ENCODE measurements at regions not wholly inside any gene's neighbourhood (a gene's known extent, or its start where the extent isn't known, plus 50 kb on each side); places are given as distances from the start of the nearest gene placed in this dataset.

GRCh38 chr1:192024881-192025280, 133.4 kb upstream of the RGS18 start (continued):
- TF ChIP-seq, protein P1, sequence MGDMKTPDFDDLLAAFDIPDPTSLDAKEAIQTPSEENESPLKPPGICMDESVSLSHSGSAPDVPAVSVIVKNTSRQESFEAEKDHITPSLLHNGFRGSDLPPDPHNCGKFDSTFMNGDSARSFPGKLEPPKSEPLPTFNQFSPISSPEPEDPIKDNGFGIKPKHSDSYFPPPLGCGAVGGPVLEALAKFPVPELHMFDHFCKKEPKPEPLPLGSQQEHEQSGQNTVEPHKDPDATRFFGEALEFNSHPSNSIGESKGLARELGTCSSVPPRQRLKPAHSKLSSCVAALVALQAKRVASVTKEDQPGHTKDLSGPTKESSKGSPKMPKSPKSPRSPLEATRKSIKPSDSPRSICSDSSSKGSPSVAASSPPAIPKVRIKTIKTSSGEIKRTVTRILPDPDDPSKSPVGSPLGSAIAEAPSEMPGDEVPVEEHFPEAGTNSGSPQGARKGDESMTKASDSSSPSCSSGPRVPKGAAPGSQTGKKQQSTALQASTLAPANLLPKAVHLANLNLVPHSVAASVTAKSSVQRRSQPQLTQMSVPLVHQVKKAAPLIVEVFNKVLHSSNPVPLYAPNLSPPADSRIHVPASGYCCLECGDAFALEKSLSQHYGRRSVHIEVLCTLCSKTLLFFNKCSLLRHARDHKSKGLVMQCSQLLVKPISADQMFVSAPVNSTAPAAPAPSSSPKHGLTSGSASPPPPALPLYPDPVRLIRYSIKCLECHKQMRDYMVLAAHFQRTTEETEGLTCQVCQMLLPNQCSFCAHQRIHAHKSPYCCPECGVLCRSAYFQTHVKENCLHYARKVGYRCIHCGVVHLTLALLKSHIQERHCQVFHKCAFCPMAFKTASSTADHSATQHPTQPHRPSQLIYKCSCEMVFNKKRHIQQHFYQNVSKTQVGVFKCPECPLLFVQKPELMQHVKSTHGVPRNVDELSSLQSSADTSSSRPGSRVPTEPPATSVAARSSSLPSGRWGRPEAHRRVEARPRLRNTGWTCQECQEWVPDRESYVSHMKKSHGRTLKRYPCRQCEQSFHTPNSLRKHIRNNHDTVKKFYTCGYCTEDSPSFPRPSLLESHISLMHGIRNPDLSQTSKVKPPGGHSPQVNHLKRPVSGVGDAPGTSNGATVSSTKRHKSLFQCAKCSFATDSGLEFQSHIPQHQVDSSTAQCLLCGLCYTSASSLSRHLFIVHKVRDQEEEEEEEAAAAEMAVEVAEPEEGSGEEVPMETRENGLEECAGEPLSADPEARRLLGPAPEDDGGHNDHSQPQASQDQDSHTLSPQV (IDR thresholded peaks at IDR 0.05): no peak
- no peak for TF ChIP-seq ERF (CRISPR knock-in tag; IDR thresholded peaks at IDR 0.05)
- no peak for TF ChIP-seq RAD21 (CRISPR knock-in tag; conservative IDR thresholded peaks at IDR 0.05 in 1 of 2, IDR thresholded peaks at IDR 0.05 in 1 of 2)
- TF ChIP-seq ZBTB1 (CRISPR knock-in tag; IDR thresholded peaks at IDR 0.05; ENCODE audit: borderline replicate concordance, low read depth): no peak
- no peak for TF ChIP-seq FOXJ3 (CRISPR knock-in tag; IDR thresholded peaks at IDR 0.05)
- peak; percentile 80 for TF ChIP-seq RBM25 (IDR thresholded peaks at IDR 0.05; ENCODE audit: low read depth, low read length, severe bottlenecking)
- no peak for TF ChIP-seq DNMT1 (IDR thresholded peaks at IDR 0.05)
- TF ChIP-seq GTF2A2 (tag; IDR thresholded peaks at IDR 0.05): no peak
- TF ChIP-seq NR1H2 (CRISPR knock-in tag; IDR thresholded peaks at IDR 0.05): no peak
- peak; percentile 48 for TF ChIP-seq BCOR (IDR thresholded peaks at IDR 0.05)
- peak; percentile 92 for TF ChIP-seq ZNF146 (CRISPR knock-in tag; IDR thresholded peaks at IDR 0.05; ENCODE audit: unreplicated experiment)
- TF ChIP-seq FOXK1 (CRISPR knock-in tag; IDR thresholded peaks at IDR 0.05; ENCODE audit: borderline replicate concordance): no peak
- TF ChIP-seq KDM1A (IDR thresholded peaks at IDR 0.05): peak in 1 of 2 experiments; percentile 38; a peak in 2 of 4 replicates
- no peak for TF ChIP-seq PRMT5 (CRISPR knock-in tag; IDR thresholded peaks at IDR 0.05)
